Kidney capillary endothelial cell (primary cell): ENCODE measurements at regions not wholly inside any gene's neighbourhood (a gene's known extent, or its start where the extent isn't known, plus 50 kb on each side); places are given as distances from the start of the nearest gene placed in this dataset.
"Not testable (repeated sequence)": the region's sequence is repeated elsewhere in the genome, so short reads cannot be mapped to it uniquely, and the experiment has no call there.

Experiments
- DNase-seq: peaks from one replicate; pipeline ENCODE4 v3.0.0-alpha.2; 2018; ENCODE audit warnings: low spot score

DNA sequence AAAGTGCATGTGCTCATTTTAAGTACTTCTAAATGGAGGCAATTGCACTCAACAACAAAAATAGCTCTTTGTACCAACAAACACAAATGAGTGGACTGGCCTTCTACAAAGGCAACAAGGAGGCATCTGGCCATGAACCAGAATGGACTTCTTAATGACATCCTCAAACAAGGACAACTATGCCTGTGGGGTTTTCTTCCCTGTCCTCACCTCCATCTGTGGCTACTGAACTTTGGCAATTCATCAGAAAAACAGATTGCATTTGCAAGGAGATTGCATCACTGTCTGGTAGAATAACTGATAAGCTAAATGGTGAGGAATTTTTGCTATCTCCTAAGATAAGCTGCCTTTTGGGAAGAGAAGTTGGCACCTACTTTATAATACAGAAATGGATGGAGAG, 447.3 kb upstream of the CCNG1 start:
- no peak for DNase-seq

DNA sequence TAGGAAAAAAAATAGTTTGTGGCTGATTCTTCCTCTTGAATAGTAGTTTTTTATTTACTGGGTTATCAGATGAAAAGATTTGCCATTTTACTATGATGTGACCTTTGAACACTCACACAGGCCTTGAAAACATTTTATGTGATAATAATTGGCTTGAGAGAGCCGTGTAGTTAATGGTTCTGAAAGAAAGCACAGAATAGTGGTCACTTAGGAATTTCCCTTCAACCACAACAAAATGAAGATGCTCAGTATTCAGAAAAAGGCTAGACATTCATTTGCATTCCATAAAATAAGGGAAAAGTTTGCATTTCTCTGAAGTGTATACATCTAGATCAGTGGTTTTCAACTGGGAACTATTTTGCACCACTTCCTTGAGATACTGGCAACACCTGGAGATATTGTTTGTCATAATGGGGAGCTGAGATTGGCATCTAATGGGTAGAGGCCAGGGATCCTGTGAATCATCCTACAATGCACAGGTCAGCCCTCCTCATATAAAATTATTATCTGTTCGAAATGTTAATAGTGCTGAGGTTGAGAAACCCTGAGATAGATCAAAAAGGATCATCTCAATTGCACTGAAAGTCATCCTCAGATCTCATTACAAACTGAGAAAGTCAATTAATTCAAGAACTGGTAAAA, 446.4 kb upstream of the CCNG1 start:
- DNase-seq: no peak

DNA sequence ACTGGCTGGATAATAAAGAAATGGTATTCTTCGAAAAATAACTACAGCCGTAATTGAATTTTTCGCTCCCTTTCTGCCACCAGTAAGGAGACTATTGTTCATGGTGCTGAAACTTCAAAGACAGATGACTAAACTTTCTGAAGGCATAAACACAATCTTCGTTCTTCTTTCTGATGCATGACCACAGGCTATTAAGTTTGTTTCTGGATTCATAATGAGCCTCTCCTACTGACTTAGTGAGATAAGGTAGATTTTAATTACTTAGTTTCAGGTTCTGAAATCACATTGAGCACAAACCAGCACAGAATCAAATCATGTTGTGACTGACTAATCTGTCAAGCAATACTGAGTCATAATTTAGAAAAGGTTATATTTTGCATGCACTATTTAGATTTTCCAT, 441.8 kb upstream of the CCNG1 start:
- DNase-seq: no peak

DNA sequence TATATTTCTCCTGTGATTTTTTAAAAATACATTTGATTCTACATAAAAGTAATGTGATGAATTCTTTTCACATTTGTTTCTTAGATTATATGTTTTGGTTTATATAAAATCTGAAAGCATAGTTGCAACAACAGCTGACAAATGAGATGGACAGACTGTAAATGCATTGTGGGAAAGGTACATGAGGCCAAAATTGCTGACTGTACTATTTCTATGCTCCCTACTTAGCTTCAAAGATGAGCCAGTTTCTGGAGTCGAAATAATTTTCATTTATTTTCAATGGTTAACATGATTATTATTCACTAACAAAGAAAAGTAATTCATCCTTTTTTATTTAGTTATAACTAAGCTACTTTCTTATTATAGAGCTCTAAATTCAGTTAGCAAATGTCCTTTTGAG, 441.3 kb upstream of the CCNG1 start:
- no peak for DNase-seq

DNA sequence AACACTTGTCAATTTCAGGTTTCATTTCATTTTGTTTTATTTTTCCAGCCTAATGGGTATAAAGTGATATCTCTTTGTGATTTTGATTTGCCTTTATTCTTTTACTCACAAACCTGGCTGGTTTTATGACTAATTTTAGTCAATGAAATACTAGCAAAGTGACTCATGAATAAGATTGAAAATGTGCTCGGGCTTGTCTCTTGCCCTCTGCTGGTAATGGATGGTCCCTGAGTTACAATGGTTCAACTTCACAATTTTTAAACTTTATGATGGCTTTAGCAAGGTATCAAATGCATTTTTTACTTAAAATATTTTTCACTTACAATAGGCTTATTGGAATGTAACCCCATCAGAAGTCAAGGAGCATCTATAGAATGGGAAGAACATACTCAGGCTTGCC, 431.4 kb upstream of the CCNG1 start:
- peak; percentile 1 for DNase-seq

DNA sequence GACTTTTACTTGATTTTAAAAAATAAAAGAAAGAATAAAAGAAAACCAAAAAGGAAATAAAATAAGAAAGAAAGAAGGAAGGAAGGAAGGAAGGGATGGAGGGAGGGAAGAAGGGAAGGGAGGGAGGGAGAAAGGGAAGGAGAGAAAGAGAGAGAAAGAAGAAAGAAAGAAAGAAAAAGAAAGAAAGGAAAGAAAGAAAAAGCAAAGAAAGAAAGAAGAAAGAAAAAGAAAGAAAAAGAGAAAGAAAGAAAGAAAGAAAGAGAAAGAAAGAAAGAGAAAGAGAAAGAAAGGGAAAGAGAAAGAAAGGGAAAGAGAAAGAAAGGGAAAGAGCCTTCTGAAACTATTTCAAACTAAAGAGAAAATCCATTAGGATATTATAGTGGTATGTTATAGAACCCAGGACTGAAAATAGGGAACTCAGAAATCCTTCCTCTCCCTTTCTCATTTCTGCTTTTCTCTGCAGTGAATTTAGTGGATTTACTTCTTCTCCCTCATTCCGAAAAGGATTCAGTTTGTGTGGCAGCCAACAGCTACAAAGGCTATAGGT, 414.7 kb upstream of the CCNG1 start:
- DNase-seq: no peak

DNA sequence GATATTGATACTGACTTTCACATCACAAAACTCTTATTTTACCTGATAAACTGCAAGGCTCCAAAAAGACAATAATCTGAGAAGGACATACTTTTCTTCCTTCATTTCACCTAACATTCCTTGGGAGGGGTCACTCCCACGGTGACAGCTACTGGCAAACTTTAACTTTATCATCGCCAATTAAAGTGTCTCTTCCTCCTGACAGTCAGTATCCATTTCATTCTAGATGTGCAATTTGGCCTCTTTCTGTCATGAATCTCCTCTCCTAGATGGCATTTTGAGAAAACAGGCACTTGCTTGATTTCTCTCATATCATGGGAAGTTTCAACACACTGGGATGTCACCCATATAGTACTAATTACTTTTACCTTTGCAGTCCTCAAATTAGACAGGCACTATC, 413.5 kb upstream of the CCNG1 start:
- no peak for DNase-seq

DNA sequence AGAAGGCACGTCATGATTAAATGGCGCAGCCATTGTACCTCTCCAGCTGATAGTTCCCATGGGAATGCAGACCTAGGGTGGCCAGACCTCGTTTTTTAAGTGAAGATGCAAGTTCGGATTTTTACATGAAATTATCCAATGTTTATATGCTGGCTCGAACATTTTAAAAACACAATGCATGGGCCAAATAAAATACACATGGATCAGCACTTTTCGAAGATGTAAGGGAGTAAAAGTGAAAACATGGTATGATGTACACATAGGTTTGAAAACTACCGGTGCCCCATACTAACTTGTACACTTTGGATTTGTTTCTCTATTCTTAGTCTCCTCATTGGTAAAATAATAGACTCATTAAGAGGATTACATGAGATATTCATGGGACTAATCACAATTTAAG, 412.5 kb upstream of the CCNG1 start:
- DNase-seq: no peak

DNA sequence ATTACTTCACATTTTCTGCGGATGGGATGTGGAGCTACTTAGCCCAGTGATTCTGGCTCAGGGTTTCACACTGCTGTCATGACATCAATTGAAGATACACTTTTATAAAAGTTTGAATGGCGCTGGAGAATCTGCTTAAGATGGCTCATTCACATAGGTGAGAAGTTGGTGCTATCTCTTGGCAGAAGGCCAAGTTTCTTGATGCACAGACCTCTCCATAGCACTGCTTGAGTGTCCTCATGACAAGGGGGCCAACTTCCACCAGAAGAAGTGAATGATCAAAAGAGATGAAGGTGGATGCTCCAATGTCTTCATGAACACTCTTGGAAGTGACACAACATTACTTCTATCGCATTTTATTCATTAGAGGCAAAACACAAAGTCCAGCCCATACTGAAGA, 403.7 kb upstream of the CCNG1 start:
- DNase-seq: no peak

DNA sequence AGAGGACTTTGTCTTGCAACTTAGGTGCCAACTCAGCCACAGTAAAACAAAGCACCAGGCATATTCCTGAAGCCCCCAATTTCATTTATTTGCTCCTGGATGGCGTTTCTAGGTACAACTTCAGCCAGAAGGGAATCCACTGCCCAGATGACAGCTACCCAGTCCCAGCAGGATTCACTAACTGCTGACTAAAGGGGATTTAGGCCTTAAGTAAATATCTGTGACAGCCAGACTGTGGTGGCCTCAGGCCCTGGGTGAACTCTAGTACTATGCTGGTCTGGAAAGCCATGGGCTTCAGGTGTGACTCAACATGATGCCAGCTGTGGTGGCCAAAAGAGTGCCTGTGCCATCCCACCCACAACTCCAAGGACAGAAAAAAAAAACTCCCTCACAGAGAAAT, 396.1 kb upstream of the CCNG1 start:
- no peak for DNase-seq

DNA sequence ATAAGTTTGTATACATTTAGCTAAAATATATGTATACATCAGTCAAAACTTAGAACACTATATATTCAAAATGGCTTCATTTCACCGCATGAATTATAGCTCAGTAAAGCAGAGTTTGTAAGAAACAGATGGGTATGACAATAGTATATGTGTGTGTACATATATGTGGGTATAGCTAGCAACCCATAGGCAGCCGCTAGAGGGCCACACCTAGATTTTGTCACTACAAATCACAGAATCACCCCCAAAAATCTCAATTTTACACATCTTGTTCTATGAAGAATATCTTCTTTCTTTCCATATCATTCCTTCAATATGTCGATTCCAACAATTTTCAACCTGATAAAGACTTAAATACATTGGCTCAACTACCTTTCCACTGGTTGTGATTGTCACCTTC, 357.8 kb upstream of the CCNG1 start:
- no peak for DNase-seq

DNA sequence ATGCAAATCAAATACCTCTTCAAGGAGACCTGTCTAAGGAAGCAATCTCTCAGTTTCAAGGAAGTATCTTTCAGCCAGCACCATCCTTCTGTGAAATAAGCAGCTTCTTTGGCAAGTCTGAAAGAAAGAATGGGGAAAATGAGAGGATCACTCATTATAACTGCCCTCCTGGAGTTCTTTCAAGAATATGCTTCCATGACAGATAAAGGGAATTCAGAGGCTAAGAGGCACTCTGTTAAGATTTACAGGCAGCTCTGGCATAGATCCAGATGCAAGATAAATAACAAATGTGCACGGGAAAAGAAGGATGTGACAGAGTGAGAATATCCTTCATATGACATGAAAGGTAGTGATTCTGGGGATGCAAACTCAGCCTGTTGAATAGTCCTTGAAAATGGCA, 348.2 kb upstream of the CCNG1 start:
- no peak for DNase-seq

DNA sequence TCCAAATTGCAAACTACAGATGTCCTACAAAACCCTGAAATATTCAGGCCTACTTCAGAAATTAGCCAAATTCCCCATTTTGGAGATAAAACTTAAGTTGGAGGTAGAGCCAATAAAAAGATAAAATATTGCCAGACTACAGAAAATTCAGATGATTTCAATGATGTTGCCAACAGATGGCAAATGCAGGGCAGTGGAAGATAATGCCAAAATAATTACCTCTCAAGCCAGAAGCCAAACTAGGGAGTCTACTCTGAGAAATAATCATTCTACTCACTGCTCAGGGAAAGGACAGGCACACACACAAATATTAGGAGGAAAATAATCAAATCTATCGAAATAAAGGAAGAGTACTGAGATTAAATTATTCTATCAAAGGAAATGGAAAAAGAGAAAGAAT, 347.5 kb upstream of the CCNG1 start:
- no peak for DNase-seq

DNA sequence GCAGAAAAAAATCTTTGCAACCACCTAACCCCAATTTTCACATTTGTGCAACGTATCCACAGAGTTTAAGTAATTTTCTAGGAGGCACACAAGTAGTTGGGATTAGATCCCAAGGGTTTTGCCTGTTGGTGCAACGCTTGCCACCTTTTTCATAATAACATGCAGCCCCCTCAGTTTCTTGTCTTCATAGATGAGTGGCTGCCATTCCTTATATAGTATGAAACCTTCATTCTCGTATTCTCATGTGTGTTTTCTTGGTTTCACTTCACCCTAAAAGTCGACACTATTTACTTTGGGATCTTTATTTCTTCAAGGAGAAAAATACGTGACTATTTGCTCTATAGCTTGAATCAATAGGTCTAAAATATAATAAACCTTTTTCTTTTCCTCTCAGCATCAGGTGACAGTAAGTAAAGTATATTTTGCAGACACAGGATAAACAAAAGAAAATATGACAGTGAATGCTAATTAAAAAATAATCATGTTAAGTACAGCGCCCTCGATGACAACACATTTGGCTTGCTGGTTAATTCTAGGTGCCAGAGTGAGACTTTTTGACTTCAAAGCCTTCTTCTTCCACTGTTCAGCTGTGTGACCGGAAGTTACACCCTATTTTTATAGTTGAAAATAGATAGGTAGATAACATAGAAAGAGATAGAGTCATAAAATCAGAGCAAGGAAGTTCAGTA, 342.8 kb upstream of the CCNG1 start:
- no peak for DNase-seq

DNA sequence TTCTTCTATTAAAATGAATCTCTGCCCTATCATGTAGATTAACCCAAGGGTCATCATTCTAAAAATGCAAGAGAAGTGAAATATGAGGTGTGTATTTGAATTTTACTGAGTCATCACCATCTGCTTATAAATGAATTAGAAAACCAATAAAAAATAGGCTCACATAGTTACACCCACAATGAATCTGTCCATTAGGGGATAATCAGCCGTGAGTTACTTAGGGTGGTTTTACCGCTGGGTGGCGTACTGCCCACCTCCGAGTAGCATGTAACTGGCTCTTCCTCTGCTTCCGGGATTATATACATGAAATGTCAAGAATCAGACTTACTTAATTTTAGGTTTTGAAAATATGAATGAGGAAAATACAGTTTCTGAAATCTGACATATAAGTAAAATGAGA, 332.9 kb upstream of the CCNG1 start:
- DNase-seq: no peak

DNA sequence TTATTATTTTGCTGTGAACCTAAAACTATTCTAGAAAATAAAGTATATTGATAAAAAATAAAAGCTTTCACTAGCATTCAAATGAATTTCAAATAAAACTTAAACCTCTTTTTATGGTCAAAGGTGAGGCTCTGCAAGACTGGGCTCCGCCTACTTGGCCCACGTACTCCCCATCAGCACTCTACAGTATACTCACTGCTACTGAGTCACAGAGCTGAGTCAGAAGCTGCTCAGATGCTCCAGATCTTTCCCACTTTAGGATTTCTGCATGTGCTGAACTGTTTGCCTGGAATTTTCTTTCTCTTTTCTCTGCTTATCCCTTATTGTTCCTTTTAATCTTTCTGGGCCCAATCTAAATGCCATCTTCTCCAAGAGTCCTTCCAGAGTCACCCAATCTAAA, 331.9 kb upstream of the CCNG1 start:
- no peak for DNase-seq

DNA sequence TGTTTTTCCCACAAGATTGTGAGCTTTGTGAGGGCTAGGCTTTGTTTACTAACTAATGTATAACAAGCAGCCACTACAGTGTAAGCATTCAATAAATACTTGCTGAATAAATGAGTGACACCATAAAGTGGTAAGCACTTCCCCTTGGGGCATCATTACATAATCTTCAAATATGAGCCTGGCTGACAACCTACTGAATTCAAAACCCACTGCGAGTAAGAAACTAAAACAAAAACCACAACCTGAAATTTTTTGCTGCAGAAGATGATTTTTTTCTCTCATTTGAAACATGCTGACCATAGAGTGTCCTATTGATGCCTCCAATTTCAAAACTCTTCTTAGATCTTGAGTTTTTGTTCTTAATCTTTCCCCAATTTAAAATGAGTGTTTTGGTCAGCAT, 331.3 kb upstream of the CCNG1 start:
- no peak for DNase-seq

DNA sequence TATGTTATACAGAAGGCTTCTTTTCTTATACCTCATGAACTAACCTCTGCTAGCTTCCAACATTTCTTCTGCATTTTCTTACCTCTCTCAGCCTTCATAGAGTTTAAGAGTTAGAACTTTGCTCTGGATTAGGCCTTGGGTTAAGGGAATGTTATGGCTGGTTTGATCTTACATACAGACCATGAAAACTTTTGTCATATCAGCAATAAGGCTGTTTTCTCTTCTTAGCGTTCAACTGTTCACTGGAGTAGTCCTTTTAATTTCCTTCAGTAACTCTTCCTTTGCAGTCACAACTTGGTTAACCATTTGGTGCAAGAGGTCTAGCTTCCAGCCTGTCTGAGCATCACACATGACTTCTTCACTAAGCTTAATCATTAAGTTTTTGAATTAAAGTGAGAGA, 329.0 kb upstream of the CCNG1 start:
- DNase-seq: no peak

DNA sequence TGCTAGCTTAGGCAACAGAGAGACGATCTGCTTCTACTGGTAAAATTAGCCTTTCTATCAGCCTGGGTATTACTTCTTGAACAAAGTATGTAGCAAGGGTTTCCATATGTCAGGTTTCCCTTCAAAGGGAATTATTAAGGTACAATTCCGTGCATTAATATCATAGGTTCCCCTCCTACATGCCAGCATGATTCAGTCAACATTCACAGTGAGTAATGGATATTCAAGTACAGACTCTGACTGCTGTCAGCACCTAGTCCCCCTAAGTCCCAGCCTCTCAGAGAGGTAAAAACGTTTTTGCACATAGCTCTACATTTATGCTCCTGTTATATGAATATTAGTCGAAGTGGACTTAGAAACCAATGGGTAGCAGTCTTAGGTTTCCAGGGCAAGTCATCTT, 322.4 kb upstream of the CCNG1 start:
- no peak for DNase-seq

DNA sequence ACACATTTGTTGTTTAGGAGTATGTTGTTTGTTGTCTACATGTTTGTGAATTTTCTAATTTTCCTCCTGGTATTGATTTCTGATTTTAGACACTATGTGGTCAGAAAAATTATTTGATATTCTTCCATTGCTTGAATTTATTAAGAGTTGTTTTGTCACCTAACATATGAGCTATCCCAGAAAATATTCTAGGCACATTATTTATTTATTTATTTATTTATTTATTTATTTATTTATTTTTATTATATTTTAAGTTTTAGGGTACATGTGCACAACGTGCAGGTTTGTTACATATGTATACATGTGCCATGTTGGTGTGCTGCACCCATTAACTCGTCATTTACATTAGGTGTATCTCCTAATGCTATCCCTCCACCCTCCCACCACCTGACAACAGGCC, 320.8 kb upstream of the CCNG1 start:
- DNase-seq: not testable (repeated sequence)

DNA sequence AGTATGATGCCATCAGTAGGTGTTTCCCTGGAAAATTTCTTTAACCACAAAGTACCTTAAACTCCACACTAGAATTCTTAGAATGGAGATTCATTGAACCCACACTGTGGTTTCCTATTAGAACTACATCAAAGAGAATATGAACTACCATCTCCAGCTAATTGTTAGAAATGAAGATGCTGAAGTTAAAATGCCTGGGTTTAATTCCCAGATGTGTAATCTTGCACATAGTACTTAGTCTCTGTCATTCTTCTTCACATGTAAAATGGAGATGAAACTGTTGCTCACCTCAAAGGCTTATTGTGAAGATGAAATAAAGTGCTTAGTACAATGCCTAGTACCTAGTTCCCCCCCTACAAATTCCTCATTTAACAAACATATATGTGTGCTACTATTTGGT, 303.3 kb upstream of the CCNG1 start:
- DNase-seq: no peak

DNA sequence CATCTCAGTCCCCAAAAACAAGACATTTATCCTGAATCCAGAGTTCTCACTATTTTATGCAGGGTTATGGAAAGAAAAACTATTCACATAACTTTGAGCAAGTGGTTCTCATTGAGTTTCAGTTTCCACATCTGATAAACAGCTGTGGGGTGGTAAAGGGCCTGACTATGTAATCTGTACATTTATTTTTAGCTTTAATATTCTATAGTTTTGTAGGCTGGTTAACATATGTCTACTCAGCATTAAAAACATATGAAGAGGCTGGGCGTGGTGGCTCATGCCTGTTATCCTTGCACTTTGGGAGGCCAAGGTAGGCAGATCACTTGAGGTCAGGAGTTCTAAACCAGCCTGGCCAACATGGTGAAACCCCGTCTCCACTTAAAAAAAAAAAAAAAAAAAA, 301.5 kb upstream of the CCNG1 start:
- no peak for DNase-seq

DNA sequence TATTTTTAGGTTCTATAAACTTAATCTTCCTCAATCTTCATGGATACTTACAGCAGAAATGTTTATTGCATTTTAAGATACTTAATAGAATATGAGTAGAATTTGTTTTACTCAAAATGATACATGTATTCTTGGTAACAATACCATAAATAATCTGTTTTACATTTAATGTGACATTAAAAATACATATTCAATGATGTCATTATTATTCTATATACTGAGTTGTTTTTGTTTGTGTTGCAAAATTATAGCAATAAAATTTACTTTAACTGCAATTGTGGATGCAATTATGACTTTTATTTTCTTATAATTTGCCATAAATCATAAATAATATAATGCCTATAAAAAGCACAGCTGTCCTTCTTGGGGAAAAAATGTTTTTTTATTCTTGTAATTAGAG, 275.9 kb upstream of the CCNG1 start:
- DNase-seq: no peak

DNA sequence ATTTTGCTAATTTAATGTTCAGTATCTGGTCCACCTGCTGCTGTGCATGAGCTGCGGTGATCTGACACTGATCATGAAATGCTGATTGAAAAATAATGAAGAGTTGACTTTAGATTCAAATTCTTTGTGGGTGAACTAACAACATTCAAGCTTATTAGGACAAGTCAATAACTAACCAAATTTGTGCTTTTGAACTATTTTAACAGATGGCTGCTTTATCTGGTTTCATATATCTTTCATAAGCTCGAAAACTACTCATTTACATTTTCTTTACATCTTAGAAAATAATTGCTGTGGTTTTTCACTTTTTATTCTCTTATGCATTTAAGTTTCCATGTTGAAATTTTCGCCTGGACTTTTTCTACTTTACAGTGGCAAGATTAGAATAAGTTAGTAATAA, 274.8 kb upstream of the CCNG1 start:
- no peak for DNase-seq
